ENCODE measurements at regions not wholly inside any gene's neighbourhood (a gene's known extent, or its start where the extent isn't known, plus 50 kb on each side); places are given as distances from the start of the nearest gene placed in this dataset.

DNA sequence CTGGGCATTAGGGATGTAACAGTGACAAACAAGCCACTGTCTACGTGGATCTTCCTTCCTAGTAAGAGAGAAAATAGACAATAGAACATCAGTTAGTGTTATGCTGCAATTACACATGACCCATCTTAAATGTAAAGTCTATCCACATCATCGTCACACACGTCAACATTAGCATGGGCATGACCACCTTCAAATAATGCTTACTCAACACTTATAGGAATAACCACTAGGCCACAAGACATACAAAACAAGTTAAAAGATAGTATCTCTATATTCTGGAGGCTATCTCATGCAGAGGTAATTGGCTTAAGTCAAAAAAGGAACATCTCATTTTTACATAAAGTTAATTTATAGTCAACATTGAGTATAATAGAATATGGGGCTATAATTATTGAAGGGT, 156.5 kb downstream of the MOXD1 start:
- no peak overlapping the region for H3K27ac ChIP-seq
- no peaks in the 10 kb centered on the region for H3K27me3 ChIP-seq (ENCODE audit: low read depth)
- no peak for DNase-seq
- no peak for ATAC-seq
- no peaks in the 10 kb centered on the region for H3K36me3 ChIP-seq
- H3K9me3 ChIP-seq = no peaks in the 10 kb centered on the region
- no peaks in the 10 kb centered on the region for H3K4me1 ChIP-seq
- no peak overlapping the region for H3K4me3 ChIP-seq
- intact Hi-C loops (cut with DNase I) = no loop called here
- TF ChIP-seq, protein P1, sequence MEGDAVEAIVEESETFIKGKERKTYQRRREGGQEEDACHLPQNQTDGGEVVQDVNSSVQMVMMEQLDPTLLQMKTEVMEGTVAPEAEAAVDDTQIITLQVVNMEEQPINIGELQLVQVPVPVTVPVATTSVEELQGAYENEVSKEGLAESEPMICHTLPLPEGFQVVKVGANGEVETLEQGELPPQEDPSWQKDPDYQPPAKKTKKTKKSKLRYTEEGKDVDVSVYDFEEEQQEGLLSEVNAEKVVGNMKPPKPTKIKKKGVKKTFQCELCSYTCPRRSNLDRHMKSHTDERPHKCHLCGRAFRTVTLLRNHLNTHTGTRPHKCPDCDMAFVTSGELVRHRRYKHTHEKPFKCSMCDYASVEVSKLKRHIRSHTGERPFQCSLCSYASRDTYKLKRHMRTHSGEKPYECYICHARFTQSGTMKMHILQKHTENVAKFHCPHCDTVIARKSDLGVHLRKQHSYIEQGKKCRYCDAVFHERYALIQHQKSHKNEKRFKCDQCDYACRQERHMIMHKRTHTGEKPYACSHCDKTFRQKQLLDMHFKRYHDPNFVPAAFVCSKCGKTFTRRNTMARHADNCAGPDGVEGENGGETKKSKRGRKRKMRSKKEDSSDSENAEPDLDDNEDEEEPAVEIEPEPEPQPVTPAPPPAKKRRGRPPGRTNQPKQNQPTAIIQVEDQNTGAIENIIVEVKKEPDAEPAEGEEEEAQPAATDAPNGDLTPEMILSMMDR (IDR thresholded peaks at IDR 0.05) = no peak

DNA sequence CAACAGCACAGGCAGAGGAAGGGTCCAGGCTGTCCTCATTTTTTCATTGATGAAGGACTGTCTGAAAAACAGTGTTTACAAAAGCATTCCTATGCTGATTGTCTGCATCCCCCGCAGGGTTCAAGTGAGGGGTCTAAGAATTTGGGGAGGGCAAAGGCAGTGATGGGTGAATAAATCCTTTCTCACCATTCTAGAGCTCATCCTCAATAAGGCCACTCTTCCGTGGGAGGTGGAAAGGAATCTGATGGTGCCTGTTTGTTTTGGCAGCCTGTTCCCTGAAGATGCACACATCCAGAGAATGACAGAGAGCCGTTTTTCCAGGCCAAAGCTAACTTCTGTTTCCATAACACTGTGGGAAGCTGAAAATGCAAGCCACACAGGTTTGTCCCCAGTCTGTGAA, 164.5 kb downstream of the MOXD1 start:
- intact Hi-C loops (cut with DNase I) = no loop called here
- TF ChIP-seq, protein P1 (IDR thresholded peaks at IDR 0.05) = no peak
- Histone ChIP-seq H3K4me3 (no peak overlapping the region), H3K9me3 (no peaks in the 10 kb centered on the region), H3K27me3 (ENCODE audit: low read depth) (no peaks in the 10 kb centered on the region), H3K27ac (no peak overlapping the region), H3K4me1 (no peaks in the 10 kb centered on the region), H3K36me3 (no peaks in the 10 kb centered on the region)
- DNase-seq = no peak
- no peak for ATAC-seq

DNA sequence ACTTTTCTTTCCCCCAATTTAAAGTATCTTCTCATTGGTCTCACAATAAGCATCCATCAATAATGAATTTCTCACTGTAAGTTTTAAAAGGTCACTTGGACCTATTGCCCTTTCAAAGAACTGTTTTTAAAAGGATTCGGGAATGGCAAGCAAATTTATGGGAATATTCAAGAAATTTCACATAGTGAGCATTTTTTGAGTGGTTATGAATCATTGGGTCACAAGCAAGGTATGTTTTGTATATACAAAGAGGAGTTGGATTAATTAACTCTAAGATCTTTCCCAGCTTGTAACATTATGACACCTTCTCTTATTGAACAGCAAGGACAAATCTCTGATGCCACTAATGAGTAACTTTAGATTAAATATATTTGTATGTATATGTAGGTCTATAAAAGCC, 165.0 kb downstream of the MOXD1 start:
- no peaks in the 10 kb centered on the region for H3K36me3 ChIP-seq
- no peak overlapping the region for H3K4me3 ChIP-seq
- no peak for ATAC-seq
- no peak overlapping the region for H3K27ac ChIP-seq
- H3K27me3 ChIP-seq (ENCODE audit: low read depth) = no peaks in the 10 kb centered on the region
- DNase-seq = no peak
- TF ChIP-seq, protein P1 (IDR thresholded peaks at IDR 0.05) = no peak
- no peaks in the 10 kb centered on the region for H3K4me1 ChIP-seq
- no peaks in the 10 kb centered on the region for H3K9me3 ChIP-seq
- intact Hi-C loops (cut with DNase I) = no loop called here

DNA sequence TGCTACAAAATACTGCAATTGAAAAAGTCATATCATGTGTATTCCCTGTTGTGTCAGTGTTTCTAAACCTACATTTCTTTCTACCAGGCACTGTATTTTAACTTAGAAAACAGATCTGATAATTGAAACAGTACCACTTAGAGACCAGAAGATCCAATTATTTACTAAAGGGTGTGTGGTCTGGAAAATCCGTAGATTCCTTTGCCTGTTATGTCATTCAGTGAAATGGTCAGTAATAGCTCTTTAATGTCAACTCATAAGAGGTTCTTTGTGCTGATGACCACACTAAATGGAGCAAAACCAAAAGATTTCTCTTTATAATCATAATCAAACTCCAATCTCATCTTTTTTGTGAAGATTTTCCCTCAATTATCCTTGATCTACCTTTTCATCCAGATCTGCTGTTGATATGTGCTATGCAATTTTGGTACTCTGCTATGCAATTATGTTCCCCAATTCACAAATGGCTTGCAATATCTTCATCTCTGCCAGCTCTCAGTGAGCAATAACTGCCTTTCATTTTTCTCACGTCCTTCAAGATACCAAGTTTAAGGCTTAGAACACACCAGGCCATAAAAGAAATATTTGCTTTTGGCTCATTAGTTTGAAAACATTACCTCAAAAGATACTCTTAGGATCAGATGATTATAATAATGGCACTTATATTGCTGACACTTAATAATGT, 165.5 kb downstream of the MOXD1 start:
- Histone ChIP-seq H3K4me3 (no peak overlapping the region), H3K27ac (no peak overlapping the region), H3K4me1 (no peaks in the 10 kb centered on the region), H3K9me3 (no peaks in the 10 kb centered on the region), H3K36me3 (no peaks in the 10 kb centered on the region), H3K27me3 (ENCODE audit: low read depth) (no peaks in the 10 kb centered on the region)
- intact Hi-C loops (cut with DNase I) = no loop called here
- TF ChIP-seq, protein P1 (IDR thresholded peaks at IDR 0.05) = no peak
- ATAC-seq (no peak), DNase-seq (no peak)

DNA sequence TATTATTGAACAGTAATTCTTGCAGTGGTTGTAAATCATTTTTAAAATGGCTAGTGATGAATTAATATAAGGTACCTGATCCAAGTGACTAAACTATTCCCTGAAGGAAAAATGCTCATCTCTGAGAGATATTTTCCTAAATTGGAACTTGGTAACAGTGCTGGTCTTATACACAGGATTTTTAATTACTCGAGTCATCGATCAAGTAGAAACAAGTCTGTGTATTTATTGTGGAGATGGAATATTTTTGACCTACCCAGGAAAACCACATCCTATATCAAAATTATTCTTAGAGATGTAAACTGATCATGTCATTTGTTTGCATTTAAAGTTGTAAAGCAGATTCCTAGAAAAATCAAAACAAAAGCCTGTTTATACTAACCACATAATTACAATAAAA, 166.9 kb downstream of the MOXD1 start:
- no peaks in the 10 kb centered on the region for H3K4me1 ChIP-seq
- no peaks in the 10 kb centered on the region for H3K27me3 ChIP-seq (ENCODE audit: low read depth)
- H3K36me3 ChIP-seq = no peaks in the 10 kb centered on the region
- TF ChIP-seq, protein P1 (IDR thresholded peaks at IDR 0.05) = no peak
- ATAC-seq = no peak
- H3K9me3 ChIP-seq = no peaks in the 10 kb centered on the region
- intact Hi-C loops (cut with DNase I) = no loop called here
- no peak overlapping the region for H3K4me3 ChIP-seq
- DNase-seq = no peak
- H3K27ac ChIP-seq = no peak overlapping the region

Data from lower lobe of right lung (tissue), 2 donors.